OCI-LY1 (cell line): ENCODE measurements at regions not wholly inside any gene's neighbourhood (a gene's known extent, or its start where the extent isn't known, plus 50 kb on each side); places are given as distances from the start of the nearest gene placed in this dataset.

Experiments used
- EZH2 ChIP-seq: fragments of 200-600 bp; sonication (generic), shearing (Covaris generic); IDR thresholded peaks from 2 replicates; pipeline ENCODE4 v1.8.0; 2017; ENCODE audit warnings: borderline replicate concordance, mixed run types, mild to moderate bottlenecking, antibody characterized with exemption, low read length, moderate library complexity, mixed read lengths
- TF ChIP-seq, protein P1 (sequence below): fragments of 200-600 bp; sonication (generic), shearing (Covaris generic); IDR thresholded peaks from 2 replicates; pipeline ENCODE4 v1.5.1; 2017; ENCODE audit warnings: mild to moderate bottlenecking, antibody characterized with exemption, low read length, moderate library complexity, mixed read lengths

DNA sequence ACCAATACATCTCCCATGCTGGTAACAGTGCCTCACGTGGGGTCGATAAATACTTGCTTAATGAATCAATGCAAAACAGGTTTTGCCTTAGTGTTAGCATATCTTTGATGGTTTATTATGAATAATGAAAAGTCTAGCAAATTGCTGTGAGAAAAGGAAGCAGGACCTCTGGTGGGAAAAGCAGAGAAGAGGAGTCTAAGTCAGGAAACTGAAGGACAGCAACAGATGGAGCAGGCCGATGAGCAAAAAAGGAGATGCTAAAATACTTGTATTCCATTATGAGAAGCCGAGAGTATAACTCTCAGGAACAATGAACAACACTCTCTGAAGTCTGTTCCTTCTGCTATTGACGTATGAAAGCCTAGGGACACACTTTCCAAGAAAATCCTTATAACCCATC, 555.2 kb upstream of the KLHL29 start:
- TF ChIP-seq EZH2 = no peak
- TF ChIP-seq, protein P1, sequence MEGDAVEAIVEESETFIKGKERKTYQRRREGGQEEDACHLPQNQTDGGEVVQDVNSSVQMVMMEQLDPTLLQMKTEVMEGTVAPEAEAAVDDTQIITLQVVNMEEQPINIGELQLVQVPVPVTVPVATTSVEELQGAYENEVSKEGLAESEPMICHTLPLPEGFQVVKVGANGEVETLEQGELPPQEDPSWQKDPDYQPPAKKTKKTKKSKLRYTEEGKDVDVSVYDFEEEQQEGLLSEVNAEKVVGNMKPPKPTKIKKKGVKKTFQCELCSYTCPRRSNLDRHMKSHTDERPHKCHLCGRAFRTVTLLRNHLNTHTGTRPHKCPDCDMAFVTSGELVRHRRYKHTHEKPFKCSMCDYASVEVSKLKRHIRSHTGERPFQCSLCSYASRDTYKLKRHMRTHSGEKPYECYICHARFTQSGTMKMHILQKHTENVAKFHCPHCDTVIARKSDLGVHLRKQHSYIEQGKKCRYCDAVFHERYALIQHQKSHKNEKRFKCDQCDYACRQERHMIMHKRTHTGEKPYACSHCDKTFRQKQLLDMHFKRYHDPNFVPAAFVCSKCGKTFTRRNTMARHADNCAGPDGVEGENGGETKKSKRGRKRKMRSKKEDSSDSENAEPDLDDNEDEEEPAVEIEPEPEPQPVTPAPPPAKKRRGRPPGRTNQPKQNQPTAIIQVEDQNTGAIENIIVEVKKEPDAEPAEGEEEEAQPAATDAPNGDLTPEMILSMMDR = no peak
